Kidney epithelial cell (primary cell): ENCODE measurements at regions not wholly inside any gene's neighbourhood (a gene's known extent, or its start where the extent isn't known, plus 50 kb on each side); places are given as distances from the start of the nearest gene placed in this dataset.

Experiments used
- DNase-seq: peaks from one replicate; pipeline ENCODE4 v3.0.0-alpha.2; 2010; ENCODE audit warnings: low read depth
- H3K27me3 ChIP-seq: 2 replicates; pipeline ENCODE4 v1.6.0; 2011; ENCODE audit warnings: low read length; ENCODE audit not compliant: control insufficient read depth, insufficient read depth
- H3K36me3 ChIP-seq: 2 replicates; pipeline ENCODE4 v1.5.1; 2011; ENCODE audit warnings: low read length; ENCODE audit not compliant: control insufficient read depth, insufficient read depth
- H3K4me3 ChIP-seq: 2 replicates; pipeline ENCODE4 v1.5.1; 2011; ENCODE audit warnings: low read depth, mild to moderate bottlenecking, control low read depth, low read length
- CTCF ChIP-seq: IDR thresholded peaks from 2 replicates; pipeline ENCODE4 v1.5.1; 2011; ENCODE audit warnings: mild to moderate bottlenecking, moderate library complexity, low read length, control low read depth, inconsistent platforms; ENCODE audit not compliant: insufficient read depth, poor library complexity, severe bottlenecking

GRCh38 chr21:26776310-26777021 lies 68.7 kb downstream of the ADAMTS1 start:
- no peaks in the 10 kb centered on the region for H3K27me3 ChIP-seq
- H3K4me3 ChIP-seq, result no peak overlapping the region
- DNase-seq, result no peak

GRCh38 chr21:26773058-26773457 lies 72.2 kb downstream of the ADAMTS1 start:
- no peak for TF ChIP-seq CTCF
- no peaks in the 10 kb centered on the region for H3K36me3 ChIP-seq
- H3K4me3 ChIP-seq, result no peak overlapping the region
- no peaks in the 10 kb centered on the region for H3K27me3 ChIP-seq
- DNase-seq, result no peak

More at GRCh38 chr21:26776310-26777021, 68.7 kb downstream of the ADAMTS1 start:
- no peak for TF ChIP-seq CTCF
- no peaks in the 10 kb centered on the region for H3K36me3 ChIP-seq

- no peak for DNase-seq
- Histone ChIP-seq H3K36me3 (no peaks in the 10 kb centered on the region), H3K4me3 (no peak overlapping the region), H3K27me3 (no peaks in the 10 kb centered on the region)
- TF ChIP-seq CTCF, result peak; percentile 51
Observed at GRCh38 chr21:26769613-26770188, 75.5 kb downstream of the ADAMTS1 start.

- Histone ChIP-seq H3K4me3 (no peak overlapping the region), H3K36me3 (no peaks in the 10 kb centered on the region), H3K27me3 (no peaks in the 10 kb centered on the region)
- TF ChIP-seq CTCF, result no peak
- no peak for DNase-seq
Observed at GRCh38 chr21:26766826-26767325, 78.3 kb downstream of the ADAMTS1 start.

GRCh38 chr21:26761174-26761915 lies 83.9 kb downstream of the ADAMTS1 start:
- no peak for DNase-seq
- Histone ChIP-seq H3K27me3 (no peaks in the 10 kb centered on the region), H3K4me3 (no peak overlapping the region), H3K36me3 (no peaks in the 10 kb centered on the region)
- no peak for TF ChIP-seq CTCF
